Fibroblast of pulmonary artery (primary cell): ENCODE measurements at regions not wholly inside any gene's neighbourhood (a gene's known extent, or its start where the extent isn't known, plus 50 kb on each side); places are given as distances from the start of the nearest gene placed in this dataset.

Experiments
- DNase-seq: peaks from one replicate; pipeline ENCODE4 v3.0.0-alpha.2; 2010; ENCODE audit warnings: low read depth
- H3K4me3 ChIP-seq: replicated peaks from 2 replicates; pipeline ENCODE4 v1.5.1; 2011; ENCODE audit warnings: low read depth, mild to moderate bottlenecking, control low read depth, low read length, moderate library complexity
- TF ChIP-seq, protein P1 (sequence below): IDR thresholded peaks from 2 replicates; pipeline ENCODE4 v1.5.1; 2011; ENCODE audit warnings: mild to moderate bottlenecking, control low read depth, low read length, inconsistent platforms; ENCODE audit errors: missing control alignments

DNA sequence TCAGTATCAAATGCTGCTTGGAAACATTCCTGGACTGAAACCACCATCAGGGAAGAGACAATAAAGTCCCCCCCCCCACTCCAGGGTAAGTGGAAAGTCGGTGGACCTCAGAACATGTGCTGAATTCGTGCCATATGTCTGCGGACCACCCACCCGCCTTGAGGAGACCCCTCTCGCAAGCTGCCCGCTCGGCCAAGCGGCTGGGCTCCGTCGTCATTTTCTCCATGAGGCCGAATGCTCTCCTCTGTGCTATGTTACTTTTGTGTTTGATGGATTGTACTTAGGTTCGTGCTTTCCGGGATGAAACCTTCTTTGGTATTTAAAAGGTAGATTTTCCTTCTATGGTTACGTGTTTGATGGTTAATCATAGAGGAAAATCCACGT, 136.2 kb upstream of the RTL1 start:
- no peak for DNase-seq
- TF ChIP-seq, protein P1, sequence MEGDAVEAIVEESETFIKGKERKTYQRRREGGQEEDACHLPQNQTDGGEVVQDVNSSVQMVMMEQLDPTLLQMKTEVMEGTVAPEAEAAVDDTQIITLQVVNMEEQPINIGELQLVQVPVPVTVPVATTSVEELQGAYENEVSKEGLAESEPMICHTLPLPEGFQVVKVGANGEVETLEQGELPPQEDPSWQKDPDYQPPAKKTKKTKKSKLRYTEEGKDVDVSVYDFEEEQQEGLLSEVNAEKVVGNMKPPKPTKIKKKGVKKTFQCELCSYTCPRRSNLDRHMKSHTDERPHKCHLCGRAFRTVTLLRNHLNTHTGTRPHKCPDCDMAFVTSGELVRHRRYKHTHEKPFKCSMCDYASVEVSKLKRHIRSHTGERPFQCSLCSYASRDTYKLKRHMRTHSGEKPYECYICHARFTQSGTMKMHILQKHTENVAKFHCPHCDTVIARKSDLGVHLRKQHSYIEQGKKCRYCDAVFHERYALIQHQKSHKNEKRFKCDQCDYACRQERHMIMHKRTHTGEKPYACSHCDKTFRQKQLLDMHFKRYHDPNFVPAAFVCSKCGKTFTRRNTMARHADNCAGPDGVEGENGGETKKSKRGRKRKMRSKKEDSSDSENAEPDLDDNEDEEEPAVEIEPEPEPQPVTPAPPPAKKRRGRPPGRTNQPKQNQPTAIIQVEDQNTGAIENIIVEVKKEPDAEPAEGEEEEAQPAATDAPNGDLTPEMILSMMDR = no peak
- no peak overlapping the region for H3K4me3 ChIP-seq

DNA sequence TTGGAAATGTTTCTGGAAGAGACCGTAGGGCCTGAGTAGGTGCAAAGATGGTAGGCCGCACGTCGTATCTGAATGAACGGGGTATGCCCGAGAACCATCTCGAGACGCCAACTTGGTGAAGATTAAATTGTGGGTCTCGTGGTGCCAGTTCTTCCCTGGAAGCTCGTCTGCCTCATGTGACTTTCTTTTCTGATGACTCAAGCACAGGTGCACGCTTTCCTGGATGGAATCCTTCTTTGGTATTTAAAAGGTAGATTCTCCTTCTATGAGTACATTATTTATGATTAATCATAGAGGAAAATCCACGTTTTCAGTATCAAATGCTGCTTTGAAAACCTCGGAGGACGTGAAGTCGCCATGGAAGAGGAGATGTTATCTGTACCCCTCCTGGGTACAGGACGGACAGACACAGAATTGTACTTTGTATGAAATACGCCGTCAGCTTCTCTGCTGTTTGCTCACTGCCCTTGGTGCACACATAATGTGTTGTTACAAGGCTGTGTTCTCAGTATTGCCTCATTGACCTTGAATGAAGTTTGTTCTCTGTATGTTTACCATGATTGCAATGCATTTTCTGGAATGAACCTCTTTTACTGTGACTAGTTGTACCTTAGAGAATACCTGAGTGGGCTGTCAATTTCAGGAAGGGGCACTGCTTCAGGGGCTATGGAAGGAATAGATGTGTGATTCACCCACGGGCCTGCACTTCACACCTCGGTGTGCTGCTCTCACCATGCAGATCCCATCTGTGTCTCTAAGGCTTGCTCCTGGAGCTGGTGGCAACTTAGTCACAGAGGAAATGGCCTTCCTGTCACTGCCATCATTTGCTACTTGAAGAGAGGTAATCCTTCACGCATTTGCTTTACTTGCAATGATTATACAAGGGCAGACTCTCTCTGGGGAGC, 137.3 kb upstream of the RTL1 start:
- H3K4me3 ChIP-seq = no peak overlapping the region
- TF ChIP-seq, protein P1 = no peak
- no peak for DNase-seq

DNA sequence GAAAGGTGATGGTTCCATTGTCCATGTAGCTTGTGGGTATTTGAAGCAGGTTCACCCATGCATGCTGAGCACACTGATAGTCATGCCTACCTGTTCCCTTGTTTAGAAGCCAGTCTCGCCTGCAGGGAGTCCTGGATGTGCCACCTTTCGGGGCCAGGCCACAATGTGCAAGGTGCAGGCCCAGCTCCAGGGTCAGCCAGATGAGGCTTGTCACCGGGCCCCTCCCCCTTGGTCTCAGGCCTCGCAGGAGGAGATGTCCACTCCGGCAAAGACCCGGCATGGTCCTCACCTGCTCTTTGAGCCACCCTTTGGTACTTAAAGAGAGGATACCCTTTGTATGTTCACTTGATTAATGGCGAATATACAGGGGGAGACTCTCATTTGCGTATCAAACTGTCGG, 140.4 kb upstream of the RTL1 start:
- TF ChIP-seq, protein P1 = no peak
- H3K4me3 ChIP-seq = no peak overlapping the region

DNA sequence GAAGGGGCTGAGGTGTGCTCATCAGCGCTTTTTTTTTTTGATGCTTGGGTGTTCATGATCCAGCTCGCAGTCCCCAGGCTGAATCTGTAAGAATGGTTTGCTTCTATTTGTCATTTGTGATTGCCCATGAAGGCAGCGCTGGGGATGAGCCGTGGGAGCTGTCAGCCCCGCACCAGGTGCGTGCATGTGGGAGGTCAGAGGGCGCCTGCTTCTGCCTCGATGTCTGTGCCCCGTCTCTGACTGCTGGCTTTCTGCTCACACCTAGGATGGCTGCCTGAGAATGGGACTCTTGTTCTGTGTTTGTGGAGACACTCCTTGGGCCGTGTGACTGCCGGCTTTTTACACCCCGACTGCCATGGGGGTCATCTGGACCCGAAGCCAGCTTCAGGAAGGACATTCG, 141.2 kb upstream of the RTL1 start:
- TF ChIP-seq, protein P1 = no peak
- no peak for DNase-seq
- no peak overlapping the region for H3K4me3 ChIP-seq

More for the DNA sequence above, 140.4 kb upstream of the RTL1 start:
- DNase-seq = no peak

DNA sequence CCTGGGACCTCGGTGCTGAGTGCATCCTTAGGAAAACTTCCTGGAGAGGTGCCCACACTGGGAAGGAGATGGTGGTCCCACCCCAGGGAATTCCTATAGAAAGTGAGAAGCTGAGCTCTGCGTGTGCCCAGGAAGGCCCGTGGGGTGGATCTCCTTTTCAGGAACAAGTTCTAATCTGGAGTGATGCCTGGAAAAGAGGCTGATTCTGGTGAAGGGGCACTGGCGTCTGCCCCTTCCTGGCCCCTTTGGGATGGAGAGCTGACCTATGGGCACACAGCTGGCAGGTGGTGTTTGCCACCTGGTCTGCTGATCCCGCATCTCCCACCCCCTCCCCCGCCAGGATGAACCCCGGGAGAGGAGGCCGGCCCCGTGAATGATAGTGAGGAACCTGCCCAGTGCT, 142.0 kb upstream of the RTL1 start:
- no peak for DNase-seq
- TF ChIP-seq, protein P1 = no peak
- no peak overlapping the region for H3K4me3 ChIP-seq

DNA sequence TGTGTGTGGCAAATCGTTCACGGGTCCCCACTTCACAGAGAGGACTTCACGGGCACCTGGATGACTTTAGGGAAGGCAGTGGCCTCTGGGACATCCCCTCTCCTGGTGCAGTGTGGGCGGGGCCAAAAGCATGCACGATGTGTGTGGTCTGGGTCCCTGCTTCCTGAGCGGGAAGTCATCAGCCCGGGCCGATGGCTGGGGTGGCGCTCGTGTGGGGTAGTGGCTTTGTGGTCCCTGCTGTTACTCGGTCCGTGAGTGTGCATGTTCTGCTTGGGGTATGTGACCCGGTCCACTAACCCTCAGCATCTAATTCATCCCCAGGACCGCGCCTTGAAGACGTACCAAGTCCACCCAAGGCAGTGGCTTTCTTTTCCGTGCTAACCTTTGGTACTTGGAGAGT, 142.5 kb upstream of the RTL1 start:
- no peak for DNase-seq
- TF ChIP-seq, protein P1 = no peak
- no peak overlapping the region for H3K4me3 ChIP-seq

DNA sequence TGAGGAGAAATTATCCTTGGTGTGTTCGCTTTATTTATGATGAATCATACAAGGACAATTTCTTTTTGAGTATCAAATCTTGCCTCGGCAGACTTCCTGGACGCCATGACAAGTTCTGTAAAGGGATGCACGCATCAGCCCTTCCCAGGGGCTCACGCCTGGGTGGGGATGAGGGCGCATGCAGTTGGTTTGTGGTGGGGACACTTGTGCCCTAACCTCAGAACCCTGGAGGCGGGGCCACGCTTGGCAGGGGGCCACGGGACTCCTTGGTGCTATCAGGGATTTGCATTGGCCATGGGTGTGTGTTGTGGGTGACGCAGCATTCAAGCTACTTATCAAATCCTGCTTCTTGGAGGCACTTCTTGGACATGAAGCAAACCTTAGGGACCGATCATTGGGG, 143.8 kb upstream of the RTL1 start:
- TF ChIP-seq, protein P1 = no peak
- H3K4me3 ChIP-seq = no peak overlapping the region
- no peak for DNase-seq
